GM23248 (cell line): ENCODE measurements at regions not wholly inside any gene's neighbourhood (a gene's known extent, or its start where the extent isn't known, plus 50 kb on each side); places are given as distances from the start of the nearest gene placed in this dataset.

Source experiments
- EZH2 ChIP-seq: fragments of 200-600 bp; sonication (generic); IDR thresholded peaks from 2 replicates; pipeline ENCODE4 v1.6.1; 2018; ENCODE audit warnings: antibody characterized with exemption, mild to moderate bottlenecking; ENCODE audit not compliant: insufficient read depth, poor library complexity, severe bottlenecking
- EZH2phosphoT487 ChIP-seq: fragments of 200-600 bp; sonication (generic); IDR thresholded peaks from 2 replicates; pipeline ENCODE4 v1.6.1; 2018; ENCODE audit warnings: antibody characterized with exemption, moderate library complexity, mild to moderate bottlenecking, low read depth; ENCODE audit not compliant: insufficient read depth

- TF ChIP-seq EZH2 (no peak), EZH2phosphoT487 (no peak)
Observed at GRCh38 chr14:34361504-34362011, 100.5 kb downstream of the SPTSSA start.
